ENCODE measurements at regions not wholly inside any gene's neighbourhood (a gene's known extent, or its start where the extent isn't known, plus 50 kb on each side); places are given as distances from the start of the nearest gene placed in this dataset.

GRCh38 chr13:94946039-94946438 lies 233.7 kb upstream of the SOX21 start:
- TF ChIP-seq CTCF (IDR thresholded peaks at IDR 0.05) = no peak
- no peak for TF ChIP-seq POLR2AphosphoS5 (IDR thresholded peaks at IDR 0.05; ENCODE audit: insufficient read depth in 1 of 2, low read depth in 1 of 2)
